Astrocyte (in vitro differentiated cells and primary cell): ENCODE measurements at regions not wholly inside any gene's neighbourhood (a gene's known extent, or its start where the extent isn't known, plus 50 kb on each side); places are given as distances from the start of the nearest gene placed in this dataset.

Experiments used
- CTCF ChIP-seq: IDR thresholded peaks from 2 replicates; pipeline ENCODE4 v1.5.1; 2011; ENCODE audit warnings: low read depth, mild to moderate bottlenecking, inconsistent platforms, low read length, moderate library complexity; ENCODE audit not compliant: insufficient read depth
- EZH2 ChIP-seq: IDR thresholded peaks from 2 replicates; pipeline ENCODE4 v1.6.1; 2012; ENCODE audit warnings: mild to moderate bottlenecking, low read length, inconsistent platforms; ENCODE audit not compliant: insufficient read depth

GRCh38 chr10:78147202-78147601 is 113.5 kb downstream of the RPS24 start:
- TF ChIP-seq CTCF = no peak
- no peak for TF ChIP-seq EZH2
